ENCODE measurements at regions not wholly inside any gene's neighbourhood (a gene's known extent, or its start where the extent isn't known, plus 50 kb on each side); places are given as distances from the start of the nearest gene placed in this dataset.
"Not testable (repeated sequence)": the region's sequence is repeated elsewhere in the genome, so short reads cannot be mapped to it uniquely, and the experiment has no call there.

DNA sequence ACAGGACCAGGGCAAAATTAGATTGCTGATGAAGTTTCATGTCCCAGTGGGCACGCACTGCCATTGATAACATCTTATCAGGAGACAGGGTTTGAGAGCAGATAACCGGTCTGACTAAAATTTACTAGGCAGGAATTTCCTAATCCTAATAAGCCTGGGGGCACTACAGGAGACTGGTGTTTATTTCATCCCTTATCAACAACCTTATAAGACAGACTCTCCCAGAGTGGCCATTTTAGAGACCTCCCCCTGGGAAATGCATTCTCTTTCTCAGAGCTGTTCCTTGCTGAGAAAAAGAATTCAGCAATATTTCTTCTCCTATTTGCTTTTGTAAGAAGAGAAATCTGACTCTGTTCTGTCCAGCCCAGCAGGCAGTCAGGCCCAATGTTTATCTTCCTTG is 423.4 kb upstream of the IMPG1 start:
- no peak for DNase-seq

- not testable (repeated sequence) for DNase-seq
Observed at GRCh38 chr6:76491376-76491775, 418.9 kb upstream of the IMPG1 start.

GRCh38 chr6:76490456-76490855 is 418.0 kb upstream of the IMPG1 start:
- no peak for DNase-seq

DNA sequence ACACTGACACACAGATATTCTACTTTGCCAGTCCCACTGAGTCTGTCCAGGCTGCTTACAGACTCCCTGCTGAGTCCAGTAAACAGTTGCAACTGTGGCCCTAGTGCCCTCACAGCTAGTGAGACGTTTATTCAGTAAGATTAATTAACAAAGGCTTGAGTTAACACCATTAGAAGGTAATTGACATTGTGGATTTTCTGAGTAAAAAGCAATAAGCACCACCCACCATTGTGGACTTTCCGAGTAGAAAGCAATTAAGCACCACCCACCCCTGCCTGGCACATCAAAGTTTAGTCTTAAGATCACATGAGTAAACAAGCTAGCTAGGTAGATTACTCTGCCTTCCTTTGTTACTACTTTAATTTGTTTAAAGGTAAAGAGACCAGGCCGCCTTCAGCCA is 408.6 kb upstream of the IMPG1 start:
- no peak for DNase-seq

- DNase-seq: no peak
Observed at GRCh38 chr6:76472858-76473257, 400.4 kb upstream of the IMPG1 start.

DNA sequence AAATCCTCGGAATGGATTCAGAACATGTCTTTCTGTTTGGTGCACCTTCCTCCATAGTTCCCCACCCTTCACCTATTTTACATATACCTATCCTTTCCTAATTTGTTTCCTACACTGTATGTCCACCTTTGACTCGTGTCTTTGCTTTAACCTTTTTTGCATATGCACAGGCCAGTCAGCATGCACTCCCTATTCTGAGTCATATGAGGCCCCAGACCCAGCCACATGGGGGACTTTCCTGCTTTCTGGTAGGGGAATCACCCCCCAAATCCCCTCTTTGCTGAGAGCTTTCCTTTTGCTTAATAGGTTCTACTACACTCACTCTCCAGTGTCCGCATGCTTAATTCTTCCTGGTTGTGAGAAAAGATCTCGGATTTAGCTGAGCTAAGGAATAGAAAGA is 393.8 kb upstream of the IMPG1 start:
- no peak for DNase-seq

GRCh38 chr6:76465410-76465809 is 392.9 kb upstream of the IMPG1 start:
- no peak for DNase-seq

GRCh38 chr6:76453270-76453669 is 380.8 kb upstream of the IMPG1 start:
- DNase-seq: no peak

DNA sequence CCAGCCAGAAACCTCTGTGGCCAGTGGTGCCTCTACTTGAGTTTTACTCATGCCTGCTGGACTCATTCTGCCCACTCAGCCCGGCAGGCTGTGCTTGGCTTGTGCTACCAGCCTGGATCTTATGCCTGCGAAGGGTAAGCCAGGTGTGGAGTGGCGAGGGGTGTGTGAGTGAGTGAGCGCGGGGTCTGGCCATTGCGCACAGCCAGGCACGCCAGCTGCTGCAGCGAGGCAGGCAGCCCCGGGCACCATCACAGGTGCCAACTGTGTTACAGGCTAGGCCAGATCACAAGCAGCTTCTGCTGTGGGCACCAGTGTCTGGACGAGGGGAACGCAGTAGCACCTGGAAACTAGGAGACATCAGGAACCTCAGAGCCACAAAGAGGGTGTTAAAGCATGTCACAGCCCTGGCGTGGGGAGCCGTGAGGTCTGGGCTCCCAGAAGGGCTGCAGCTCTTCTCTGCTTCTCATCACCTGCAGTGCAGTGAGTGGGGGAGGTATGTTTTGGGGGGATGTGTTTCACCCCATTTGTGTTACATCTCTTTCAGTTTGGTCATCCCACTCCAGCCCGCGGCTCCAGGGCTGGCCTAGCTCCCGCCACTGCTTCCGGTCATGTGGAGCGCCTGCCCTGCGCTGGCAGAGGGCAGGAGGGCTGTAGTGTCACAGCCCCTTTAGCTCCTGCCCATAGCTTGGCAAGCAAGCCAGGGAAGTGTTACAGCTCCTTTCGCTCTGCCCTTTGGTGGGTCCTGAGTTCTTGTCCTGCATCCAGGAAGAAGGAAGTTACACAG is 379.7 kb upstream of the IMPG1 start:
- no peak for DNase-seq

GRCh38 chr6:76448109-76448508 is 375.6 kb upstream of the IMPG1 start:
- DNase-seq: no peak

- no peak for DNase-seq
Observed at GRCh38 chr6:76441875-76442274, 369.4 kb upstream of the IMPG1 start.

GRCh38 chr6:76439811-76440210 is 367.3 kb upstream of the IMPG1 start:
- no peak for DNase-seq

- no peak for DNase-seq
Observed at GRCh38 chr6:76438768-76439167, 366.3 kb upstream of the IMPG1 start.

GRCh38 chr6:76435174-76435573 is 362.7 kb upstream of the IMPG1 start:
- DNase-seq: no peak

GRCh38 chr6:76422511-76423213 is 350.2 kb upstream of the IMPG1 start:
- no peak for DNase-seq

DNA sequence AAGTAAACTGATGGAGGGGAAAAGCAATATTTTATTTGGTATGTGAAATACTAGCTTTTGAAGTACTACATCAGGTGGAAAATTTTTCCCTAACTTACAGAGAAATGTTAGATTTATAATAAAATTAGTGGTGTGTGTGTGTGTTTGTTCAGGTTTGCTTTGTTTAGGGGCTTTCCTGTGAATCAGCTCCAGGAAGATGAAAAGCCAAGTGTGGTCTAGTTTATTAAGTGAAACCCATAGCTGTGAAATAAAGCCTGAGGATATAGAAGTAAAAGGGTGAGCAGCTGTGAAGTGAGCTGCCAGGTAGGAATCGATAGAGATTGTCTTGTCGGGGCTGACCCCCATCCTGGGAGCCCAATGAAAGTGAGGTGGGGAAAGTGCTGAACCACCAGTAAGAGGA is 347.6 kb upstream of the IMPG1 start:
- DNase-seq: no peak

DNA sequence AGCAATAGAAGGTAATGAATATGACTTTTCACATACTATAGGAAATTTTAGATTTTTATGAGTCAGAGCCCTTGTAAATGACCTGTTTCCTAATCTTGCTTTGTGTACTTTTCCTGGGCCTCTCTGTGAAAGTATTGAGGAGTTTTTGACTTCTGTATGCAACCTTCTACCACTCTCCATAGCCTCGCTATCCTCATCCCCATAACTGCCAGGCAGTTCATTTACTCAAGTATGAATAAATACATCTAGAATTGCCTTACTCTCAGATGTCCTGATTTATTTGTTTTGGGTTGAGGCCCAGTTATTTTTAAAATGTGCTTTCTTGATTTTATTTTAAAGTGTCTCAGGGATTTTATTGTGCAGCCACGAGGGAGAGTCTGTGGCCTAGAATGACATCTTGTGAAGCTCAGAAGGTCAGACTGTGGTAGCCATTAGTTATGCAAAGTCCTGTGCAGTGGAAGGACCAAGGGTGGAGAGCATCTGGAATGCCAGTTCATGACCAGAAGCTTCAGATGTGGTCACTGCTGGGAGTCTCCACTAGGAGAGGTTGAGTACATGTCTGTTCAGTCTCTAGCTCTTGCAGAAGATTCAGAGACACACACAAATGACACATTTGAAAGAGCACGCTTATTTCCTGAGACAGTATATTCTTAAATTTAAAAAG is 346.2 kb upstream of the IMPG1 start:
- no peak for DNase-seq

- peak; percentile 60 to 68 for DNase-seq
Observed at GRCh38 chr6:76416821-76417605, 344.6 kb upstream of the IMPG1 start.

GRCh38 chr6:76403064-76403463 is 330.6 kb upstream of the IMPG1 start:
- DNase-seq: no peak

- DNase-seq: no peak
Observed at GRCh38 chr6:76397966-76398365, 325.5 kb upstream of the IMPG1 start.

DNA sequence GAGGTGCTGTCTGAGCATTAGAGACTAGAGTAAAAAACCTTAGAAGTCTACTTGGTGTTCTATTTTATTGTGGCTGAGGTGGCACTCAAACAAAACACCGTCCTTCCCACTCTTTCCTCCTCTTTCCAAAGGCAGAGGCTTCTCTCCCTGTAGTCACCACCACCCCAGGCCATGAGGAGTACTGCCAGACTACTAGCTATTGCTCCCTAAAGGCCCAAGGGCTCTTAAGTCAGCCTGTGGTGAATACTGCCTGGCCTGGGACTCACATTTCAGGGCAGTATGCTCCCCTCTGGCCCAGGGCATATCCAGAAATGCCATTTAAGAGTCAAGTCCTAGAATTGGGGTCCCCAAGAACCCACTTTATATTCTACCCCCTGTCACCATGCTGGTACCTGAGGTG is 309.7 kb upstream of the IMPG1 start:
- DNase-seq: no peak

- DNase-seq: no peak
Observed at GRCh38 chr6:76381612-76382011, 309.1 kb upstream of the IMPG1 start.

GRCh38 chr6:76351275-76351674 is 278.8 kb upstream of the IMPG1 start:
- no peak for DNase-seq

All from NCI-H1930 (cell line).